22Rv1 (cell line): ENCODE measurements at regions not wholly inside any gene's neighbourhood (a gene's known extent, or its start where the extent isn't known, plus 50 kb on each side); places are given as distances from the start of the nearest gene placed in this dataset.

Experiments used
- ZFX ChIP-seq: fragments of 450-650 bp; IDR thresholded peaks from 2 replicates; pipeline ENCODE4 v1.6.1; 2017; ENCODE audit warnings: antibody characterized with exemption, borderline replicate concordance
- TF ChIP-seq, protein P1 (sequence below): fragments of 450-650 bp; IDR thresholded peaks from 2 replicates; pipeline ENCODE4 v1.5.1; 2017; ENCODE audit warnings: mild to moderate bottlenecking

DNA sequence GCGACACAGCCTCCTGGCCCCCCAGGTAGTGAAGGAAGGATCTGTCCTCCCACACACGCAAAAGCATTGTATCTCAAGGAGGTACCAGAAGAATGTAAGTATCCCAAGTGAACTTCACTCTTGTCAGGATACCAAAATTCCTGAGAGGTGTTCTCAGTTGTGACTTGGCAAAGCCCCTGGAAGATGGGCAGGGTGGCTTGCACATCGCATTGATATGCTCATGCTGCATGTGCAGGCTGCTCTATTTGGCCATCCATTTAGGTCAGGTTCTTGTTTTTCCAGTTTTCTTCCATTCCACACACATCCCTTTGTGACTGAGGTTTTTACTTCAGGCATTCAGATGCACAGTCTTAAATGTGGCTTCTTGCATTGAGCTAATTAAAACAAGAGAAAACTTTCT, 382.8 kb downstream of the FOXO1 start:
- TF ChIP-seq, protein P1, sequence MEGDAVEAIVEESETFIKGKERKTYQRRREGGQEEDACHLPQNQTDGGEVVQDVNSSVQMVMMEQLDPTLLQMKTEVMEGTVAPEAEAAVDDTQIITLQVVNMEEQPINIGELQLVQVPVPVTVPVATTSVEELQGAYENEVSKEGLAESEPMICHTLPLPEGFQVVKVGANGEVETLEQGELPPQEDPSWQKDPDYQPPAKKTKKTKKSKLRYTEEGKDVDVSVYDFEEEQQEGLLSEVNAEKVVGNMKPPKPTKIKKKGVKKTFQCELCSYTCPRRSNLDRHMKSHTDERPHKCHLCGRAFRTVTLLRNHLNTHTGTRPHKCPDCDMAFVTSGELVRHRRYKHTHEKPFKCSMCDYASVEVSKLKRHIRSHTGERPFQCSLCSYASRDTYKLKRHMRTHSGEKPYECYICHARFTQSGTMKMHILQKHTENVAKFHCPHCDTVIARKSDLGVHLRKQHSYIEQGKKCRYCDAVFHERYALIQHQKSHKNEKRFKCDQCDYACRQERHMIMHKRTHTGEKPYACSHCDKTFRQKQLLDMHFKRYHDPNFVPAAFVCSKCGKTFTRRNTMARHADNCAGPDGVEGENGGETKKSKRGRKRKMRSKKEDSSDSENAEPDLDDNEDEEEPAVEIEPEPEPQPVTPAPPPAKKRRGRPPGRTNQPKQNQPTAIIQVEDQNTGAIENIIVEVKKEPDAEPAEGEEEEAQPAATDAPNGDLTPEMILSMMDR: no peak
- TF ChIP-seq ZFX: no peak
